Loucy (cell line): ENCODE measurements at regions not wholly inside any gene's neighbourhood (a gene's known extent, or its start where the extent isn't known, plus 50 kb on each side); places are given as distances from the start of the nearest gene placed in this dataset.

Experiments
- H2AFZ ChIP-seq: fragments of 200-600 bp; sonication (generic); 2 replicates; pipeline ENCODE4 v1.6.0; 2016; ENCODE audit warnings: antibody characterized with exemption, mild to moderate bottlenecking, low read length, moderate library complexity
- H3F3A ChIP-seq: fragments of 200-600 bp; 2 replicates; pipeline ENCODE4 v1.6.0; 2016; ENCODE audit warnings: antibody characterized with exemption, low read depth, mild to moderate bottlenecking
- H3K27me3 ChIP-seq: fragments of 200-600 bp; sonication (generic); 2 replicates; pipeline ENCODE4 v1.6.1; 2014; ENCODE audit warnings: low read length, mild to moderate bottlenecking; ENCODE audit not compliant: insufficient read depth, poor library complexity, severe bottlenecking
- H3K36me3 ChIP-seq: fragments of 200-600 bp; sonication (generic); 2 replicates; pipeline ENCODE4 v1.6.1; 2016; ENCODE audit warnings: low read length; ENCODE audit not compliant: insufficient read depth
- H3K4me1 ChIP-seq: fragments of 200-600 bp; sonication (generic); 2 replicates; pipeline ENCODE4 v1.5.1; 2014; ENCODE audit warnings: low read length, mild to moderate bottlenecking; ENCODE audit not compliant: insufficient read depth, poor library complexity, severe bottlenecking
- H3K4me2 ChIP-seq: fragments of 200-600 bp; sonication (generic); 2 replicates; pipeline ENCODE4 v1.6.0; 2014; ENCODE audit warnings: antibody characterized with exemption, low read length, low read depth, mild to moderate bottlenecking; ENCODE audit not compliant: poor library complexity, severe bottlenecking
- H3K4me3 ChIP-seq: fragments of 200-600 bp; sonication (generic); 2 replicates; pipeline ENCODE4 v1.5.1; 2014; ENCODE audit warnings: low read length, mild to moderate bottlenecking, mixed read lengths; ENCODE audit not compliant: poor library complexity, severe bottlenecking
- H3K79me2 ChIP-seq: fragments of 200-600 bp; sonication (generic); 2 replicates; pipeline ENCODE4 v1.6.1; 2014; ENCODE audit warnings: low read length; ENCODE audit not compliant: insufficient read depth
- H3K9ac ChIP-seq: fragments of 200-600 bp; sonication (generic); 2 replicates; pipeline ENCODE4 v1.6.0; 2014; ENCODE audit warnings: mild to moderate bottlenecking, low read depth, low read length, moderate library complexity; ENCODE audit not compliant: poor library complexity, severe bottlenecking
- H3K9me2 ChIP-seq: fragments of 200-600 bp; sonication (generic); replicated peaks from 2 replicates; pipeline ENCODE4 v1.6.1; 2016; ENCODE audit warnings: low read depth, low read length, mixed read lengths
- H3K9me3 ChIP-seq: fragments of 200-600 bp; sonication (generic); 2 replicates; pipeline ENCODE4 v1.6.1; 2014; ENCODE audit warnings: mild to moderate bottlenecking, antibody characterized with exemption, low read length, low read depth; ENCODE audit not compliant: insufficient read depth
- H4K20me1 ChIP-seq: fragments of 200-600 bp; sonication (generic); 2 replicates; pipeline ENCODE4 v1.6.0; 2014; ENCODE audit warnings: antibody characterized with exemption, low read length, mild to moderate bottlenecking; ENCODE audit not compliant: insufficient read depth, poor library complexity, severe bottlenecking
- EZH2phosphoT487 ChIP-seq: fragments of 200-600 bp; IDR thresholded peaks from 2 replicates; pipeline ENCODE4 v1.6.1; 2018; ENCODE audit warnings: antibody characterized with exemption, mild to moderate bottlenecking, moderate library complexity, borderline replicate concordance
- TF ChIP-seq, protein P1 (sequence below): fragments of 200-600 bp; sonication (generic); conservative IDR thresholded peaks from 2 replicates; pipeline ENCODE4 v1.5.1; 2014; ENCODE audit warnings: mild to moderate bottlenecking, antibody characterized with exemption, low read length

DNA sequence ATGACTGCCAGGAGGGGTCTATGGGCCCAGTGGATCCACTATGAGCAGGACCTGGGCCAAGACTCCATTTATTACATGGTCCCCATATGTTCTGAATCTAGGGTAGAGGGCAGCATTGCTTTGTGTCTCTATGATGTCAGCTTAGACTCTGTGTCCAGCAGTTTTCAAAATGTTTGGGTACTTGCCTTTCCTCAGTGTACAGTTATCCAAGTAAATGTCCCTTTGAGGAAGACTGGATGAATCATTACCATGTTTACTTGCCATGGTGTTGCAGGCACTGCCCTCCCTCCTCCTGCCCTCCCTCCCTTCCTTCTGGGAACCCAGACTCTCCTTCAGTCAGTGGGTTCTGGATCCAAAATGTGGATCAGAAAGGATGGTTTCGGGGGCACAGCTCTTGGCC is 108.6 kb downstream of the NRN1 start:
- no peak overlapping the region for H3K4me2 ChIP-seq
- TF ChIP-seq, protein P1, sequence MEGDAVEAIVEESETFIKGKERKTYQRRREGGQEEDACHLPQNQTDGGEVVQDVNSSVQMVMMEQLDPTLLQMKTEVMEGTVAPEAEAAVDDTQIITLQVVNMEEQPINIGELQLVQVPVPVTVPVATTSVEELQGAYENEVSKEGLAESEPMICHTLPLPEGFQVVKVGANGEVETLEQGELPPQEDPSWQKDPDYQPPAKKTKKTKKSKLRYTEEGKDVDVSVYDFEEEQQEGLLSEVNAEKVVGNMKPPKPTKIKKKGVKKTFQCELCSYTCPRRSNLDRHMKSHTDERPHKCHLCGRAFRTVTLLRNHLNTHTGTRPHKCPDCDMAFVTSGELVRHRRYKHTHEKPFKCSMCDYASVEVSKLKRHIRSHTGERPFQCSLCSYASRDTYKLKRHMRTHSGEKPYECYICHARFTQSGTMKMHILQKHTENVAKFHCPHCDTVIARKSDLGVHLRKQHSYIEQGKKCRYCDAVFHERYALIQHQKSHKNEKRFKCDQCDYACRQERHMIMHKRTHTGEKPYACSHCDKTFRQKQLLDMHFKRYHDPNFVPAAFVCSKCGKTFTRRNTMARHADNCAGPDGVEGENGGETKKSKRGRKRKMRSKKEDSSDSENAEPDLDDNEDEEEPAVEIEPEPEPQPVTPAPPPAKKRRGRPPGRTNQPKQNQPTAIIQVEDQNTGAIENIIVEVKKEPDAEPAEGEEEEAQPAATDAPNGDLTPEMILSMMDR = no peak; the same call in 1 of the 2 replicates
- no peak for TF ChIP-seq EZH2phosphoT487
- no peak overlapping the region for H3K9ac ChIP-seq
- H3K36me3 ChIP-seq = no peaks in the 10 kb centered on the region
- no peaks in the 10 kb centered on the region for H3K79me2 ChIP-seq
- no peaks in the 10 kb centered on the region for H3K9me3 ChIP-seq
- no peaks in the 10 kb centered on the region for H3F3A ChIP-seq
- H2AFZ ChIP-seq = no peak overlapping the region
- H3K27me3 ChIP-seq = no peaks in the 10 kb centered on the region
- H4K20me1 ChIP-seq = no peaks in the 10 kb centered on the region
- no peak overlapping the region for H3K4me3 ChIP-seq
- H3K9me2 ChIP-seq = no peaks in the 10 kb centered on the region
- H3K4me1 ChIP-seq = no peaks in the 10 kb centered on the region

DNA sequence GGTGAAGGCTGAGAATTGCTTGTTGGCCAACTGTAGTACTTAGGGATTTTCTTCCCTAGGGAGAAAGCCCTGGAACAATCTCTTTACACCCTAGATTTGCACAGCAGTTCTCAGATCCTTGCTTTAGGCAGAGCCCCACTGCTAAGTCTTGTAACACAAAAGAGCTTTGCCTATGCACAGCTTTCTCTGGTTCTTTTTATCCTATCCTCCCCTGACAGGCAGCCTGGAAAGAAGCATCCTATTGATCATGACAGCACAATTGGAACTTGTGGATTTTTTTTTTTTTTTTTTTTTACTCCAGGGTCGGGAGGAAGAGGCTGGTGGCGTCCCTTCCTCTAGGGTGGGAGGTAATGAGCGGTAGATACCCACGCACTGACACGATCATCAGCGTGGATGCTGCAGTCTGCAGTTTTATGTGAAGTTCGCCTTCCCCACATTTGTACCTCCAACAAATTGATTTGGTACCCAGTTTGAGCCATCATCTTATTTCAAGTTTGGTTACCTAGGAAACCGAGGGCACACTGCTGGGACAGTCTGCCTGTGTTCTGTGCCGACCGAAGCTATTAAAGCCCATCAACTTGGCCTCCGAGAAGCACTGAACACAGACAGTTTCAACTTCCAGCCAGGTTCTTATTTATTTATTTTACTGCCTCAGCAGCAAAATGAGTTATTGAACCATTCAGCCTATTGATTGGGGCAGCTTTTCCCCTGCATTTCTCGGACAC is 110.1 kb downstream of the NRN1 start:
- Histone ChIP-seq H4K20me1 (no peaks in the 10 kb centered on the region), H3K36me3 (no peaks in the 10 kb centered on the region), H3K79me2 (no peaks in the 10 kb centered on the region), H3K4me1 (no peaks in the 10 kb centered on the region), H3K9ac (no peak overlapping the region), H3K9me3 (no peaks in the 10 kb centered on the region), H3K27me3 (no peaks in the 10 kb centered on the region), H3K4me3 (no peak overlapping the region), H3K4me2 (no peak overlapping the region), H3F3A (no peaks in the 10 kb centered on the region), H3K9me2 (no peaks in the 10 kb centered on the region), H2AFZ (no peak overlapping the region)
- TF ChIP-seq EZH2phosphoT487 = no peak
- TF ChIP-seq, protein P1 = no peak

DNA sequence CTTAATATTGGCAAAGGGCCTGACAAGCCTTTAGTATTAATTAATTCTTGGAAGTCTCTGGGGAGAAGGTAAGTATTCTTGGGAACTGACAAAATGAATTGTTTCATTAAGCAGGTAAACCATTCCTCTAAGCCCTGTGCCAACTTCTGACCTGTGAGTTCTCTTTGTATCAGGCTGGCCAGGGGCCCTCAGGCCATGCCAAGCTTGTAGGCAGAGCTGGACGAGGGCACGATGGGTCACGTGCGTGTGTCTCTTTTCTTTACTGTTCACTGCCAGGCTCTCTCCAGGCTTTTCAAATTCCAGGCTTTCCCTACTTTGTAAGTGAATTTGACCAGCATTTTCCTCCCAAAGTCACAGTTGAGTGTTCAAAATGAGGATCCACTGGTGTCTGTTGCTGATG is 112.4 kb downstream of the NRN1 start:
- no peaks in the 10 kb centered on the region for H3K27me3 ChIP-seq
- no peaks in the 10 kb centered on the region for H3F3A ChIP-seq
- TF ChIP-seq, protein P1 = no peak
- no peak for TF ChIP-seq EZH2phosphoT487
- H3K4me1 ChIP-seq = no peaks in the 10 kb centered on the region
- no peaks in the 10 kb centered on the region for H3K9me2 ChIP-seq
- no peaks in the 10 kb centered on the region for H3K9me3 ChIP-seq
- H3K9ac ChIP-seq = no peak overlapping the region
- H3K36me3 ChIP-seq = no peaks in the 10 kb centered on the region
- H2AFZ ChIP-seq = no peak overlapping the region
- no peaks in the 10 kb centered on the region for H4K20me1 ChIP-seq
- no peaks in the 10 kb centered on the region for H3K79me2 ChIP-seq
- H3K4me3 ChIP-seq = no peak overlapping the region
- no peak overlapping the region for H3K4me2 ChIP-seq
